ENCODE measurements at regions not wholly inside any gene's neighbourhood (a gene's known extent, or its start where the extent isn't known, plus 50 kb on each side); places are given as distances from the start of the nearest gene placed in this dataset.
"Not testable (repeated sequence)": the region's sequence is repeated elsewhere in the genome, so short reads cannot be mapped to it uniquely, and the experiment has no call there.

DNA sequence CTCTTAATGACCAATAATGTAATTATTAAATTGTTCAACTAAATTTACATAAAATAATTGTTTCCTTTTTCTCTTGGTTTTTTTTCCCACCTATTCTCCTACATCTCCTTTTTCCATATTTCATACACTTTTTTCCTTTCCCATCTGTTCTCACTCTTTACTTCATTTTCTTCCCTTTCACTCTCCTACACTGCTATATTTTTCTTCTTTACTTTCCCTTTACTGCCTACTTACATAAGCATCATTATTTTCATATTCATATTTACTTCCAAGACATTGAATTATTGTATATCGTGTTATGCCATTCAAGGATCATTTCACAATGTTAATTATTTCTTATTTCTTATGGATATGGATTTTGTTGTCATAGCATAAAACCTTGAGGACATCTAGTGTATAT, 1275.6 kb downstream of the NSUN3 start:
- no peak for DNase-seq (ENCODE audit: low read depth)
- TF ChIP-seq, protein P1, sequence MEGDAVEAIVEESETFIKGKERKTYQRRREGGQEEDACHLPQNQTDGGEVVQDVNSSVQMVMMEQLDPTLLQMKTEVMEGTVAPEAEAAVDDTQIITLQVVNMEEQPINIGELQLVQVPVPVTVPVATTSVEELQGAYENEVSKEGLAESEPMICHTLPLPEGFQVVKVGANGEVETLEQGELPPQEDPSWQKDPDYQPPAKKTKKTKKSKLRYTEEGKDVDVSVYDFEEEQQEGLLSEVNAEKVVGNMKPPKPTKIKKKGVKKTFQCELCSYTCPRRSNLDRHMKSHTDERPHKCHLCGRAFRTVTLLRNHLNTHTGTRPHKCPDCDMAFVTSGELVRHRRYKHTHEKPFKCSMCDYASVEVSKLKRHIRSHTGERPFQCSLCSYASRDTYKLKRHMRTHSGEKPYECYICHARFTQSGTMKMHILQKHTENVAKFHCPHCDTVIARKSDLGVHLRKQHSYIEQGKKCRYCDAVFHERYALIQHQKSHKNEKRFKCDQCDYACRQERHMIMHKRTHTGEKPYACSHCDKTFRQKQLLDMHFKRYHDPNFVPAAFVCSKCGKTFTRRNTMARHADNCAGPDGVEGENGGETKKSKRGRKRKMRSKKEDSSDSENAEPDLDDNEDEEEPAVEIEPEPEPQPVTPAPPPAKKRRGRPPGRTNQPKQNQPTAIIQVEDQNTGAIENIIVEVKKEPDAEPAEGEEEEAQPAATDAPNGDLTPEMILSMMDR (IDR thresholded peaks at IDR 0.05; ENCODE audit: low read depth, low read length, missing control alignments) = no peak
- in situ Hi-C loops (cut with HindIII; ENCODE audit: low sequenced_read_pairs) = no loop called here
- no peak overlapping the region for H3K4me3 ChIP-seq (ENCODE audit: low read depth, low read length)

DNA sequence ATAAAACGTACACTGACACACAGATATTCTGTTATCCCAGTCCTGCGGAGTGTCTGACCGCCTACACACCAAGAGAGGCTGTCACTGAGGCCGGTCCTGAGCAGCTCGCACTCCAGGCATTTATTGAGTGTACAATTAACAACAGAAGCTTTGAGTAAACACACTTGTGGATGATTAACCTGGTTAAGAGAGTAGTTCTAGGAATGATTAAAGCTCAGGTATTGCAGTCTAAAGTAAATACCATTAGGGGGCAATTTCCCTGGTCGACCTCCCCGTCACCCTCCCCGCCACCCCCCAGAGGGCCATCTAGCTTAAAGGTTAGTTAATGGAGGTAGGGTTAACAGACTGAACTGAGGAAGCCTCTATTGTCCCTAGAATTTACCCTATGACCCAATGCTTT, 1278.5 kb downstream of the NSUN3 start:
- no peak overlapping the region for H3K4me3 ChIP-seq (ENCODE audit: low read depth, low read length)
- in situ Hi-C loops (cut with HindIII; ENCODE audit: low sequenced_read_pairs) = no loop called here
- TF ChIP-seq, protein P1 (IDR thresholded peaks at IDR 0.05; ENCODE audit: low read depth, low read length, missing control alignments) = no peak
- no peak for DNase-seq (ENCODE audit: low read depth)

DNA sequence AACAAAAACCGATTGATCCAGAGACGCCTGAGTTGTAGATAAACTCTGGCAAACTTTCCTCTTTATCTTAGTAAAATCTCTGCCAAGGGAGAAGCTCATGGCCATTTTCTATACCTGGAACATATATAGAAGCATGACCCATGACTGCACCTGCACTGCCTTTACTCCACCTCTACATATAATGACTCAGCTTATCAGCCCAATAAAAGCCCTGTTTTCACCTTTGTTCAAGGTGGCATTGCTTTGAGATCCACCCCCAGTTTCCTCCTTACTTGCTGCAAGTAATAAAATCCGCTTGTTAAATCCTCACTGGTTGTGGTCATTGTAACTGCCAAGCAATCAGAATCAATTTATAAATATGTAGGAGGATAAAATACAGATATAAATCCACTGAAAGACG, 1280.4 kb downstream of the NSUN3 start:
- TF ChIP-seq, protein P1 (IDR thresholded peaks at IDR 0.05; ENCODE audit: low read depth, low read length, missing control alignments) = no peak
- in situ Hi-C loops (cut with HindIII; ENCODE audit: low sequenced_read_pairs) = no loop called here
- no peak for DNase-seq (ENCODE audit: low read depth)
- H3K4me3 ChIP-seq (ENCODE audit: low read depth, low read length) = no peak overlapping the region

DNA sequence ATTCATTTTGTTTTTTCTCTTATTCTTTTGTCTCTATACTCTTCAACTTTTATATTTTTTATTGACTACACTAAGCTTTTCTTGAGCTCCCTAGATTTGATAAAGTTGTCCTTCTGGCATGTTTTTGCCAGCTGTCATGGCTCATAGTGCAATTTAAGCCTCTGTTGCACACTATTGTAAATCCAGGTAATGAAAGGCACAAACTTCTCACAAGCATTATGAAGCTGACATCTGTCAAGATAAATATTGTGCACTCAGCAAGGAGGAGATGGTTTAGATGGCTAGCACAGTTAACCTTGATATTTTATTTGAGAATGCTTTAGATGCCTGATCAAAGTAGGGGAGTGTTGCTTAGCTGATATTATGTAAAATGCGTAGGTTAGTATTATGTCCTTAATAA, 1280.9 kb downstream of the NSUN3 start:
- in situ Hi-C loops (cut with HindIII; ENCODE audit: low sequenced_read_pairs) = no loop called here
- TF ChIP-seq, protein P1 (IDR thresholded peaks at IDR 0.05; ENCODE audit: low read depth, low read length, missing control alignments) = no peak
- DNase-seq (ENCODE audit: low read depth) = no peak
- no peak overlapping the region for H3K4me3 ChIP-seq (ENCODE audit: low read depth, low read length)

DNA sequence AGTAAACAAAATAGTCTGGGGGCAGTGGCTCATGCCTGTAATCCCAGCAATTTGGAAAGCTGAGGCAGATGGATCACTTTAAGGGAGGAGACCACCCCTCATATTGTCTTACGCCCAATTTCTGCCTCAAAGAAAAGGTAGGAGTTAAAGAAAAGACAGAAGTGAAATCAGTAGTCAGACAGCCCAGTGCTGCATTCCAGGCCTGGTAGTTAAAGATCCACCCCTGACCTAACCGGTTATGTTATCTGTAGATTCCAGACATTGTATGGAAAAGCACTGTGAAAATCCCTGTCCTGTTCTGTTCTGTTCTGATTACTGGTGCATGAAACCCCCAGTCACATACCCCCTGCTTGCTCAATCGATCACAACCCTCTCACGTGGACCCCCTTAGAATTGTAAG, 1285.1 kb downstream of the NSUN3 start:
- not testable (repeated sequence) for DNase-seq (ENCODE audit: low read depth)

DNA sequence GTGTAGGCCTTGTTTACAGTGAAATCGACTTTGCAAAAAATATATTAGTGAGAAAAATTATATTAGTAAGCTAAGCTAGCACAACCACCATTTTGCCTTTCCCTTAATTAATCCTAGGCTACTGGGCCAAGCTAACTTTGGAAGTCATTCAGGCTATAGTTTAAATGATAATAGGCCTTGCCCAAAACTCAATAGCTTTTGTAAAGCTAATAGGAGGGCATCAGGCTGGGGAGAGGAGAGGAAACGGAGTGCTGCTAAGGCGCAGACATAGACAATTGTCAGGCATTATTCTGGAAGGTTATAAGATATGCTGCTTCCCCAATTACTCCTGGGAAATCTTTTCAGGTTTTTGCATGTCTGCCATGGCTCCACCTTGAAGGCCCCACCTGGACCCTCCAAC, 1286.0 kb downstream of the NSUN3 start:
- no peak overlapping the region for H3K4me3 ChIP-seq (ENCODE audit: low read depth, low read length)
- TF ChIP-seq, protein P1 (IDR thresholded peaks at IDR 0.05; ENCODE audit: low read depth, low read length, missing control alignments) = no peak
- in situ Hi-C loops (cut with HindIII; ENCODE audit: low sequenced_read_pairs) = no loop called here
- no peak for DNase-seq (ENCODE audit: low read depth)

More for the DNA sequence above, 1285.1 kb downstream of the NSUN3 start:
- H3K4me3 ChIP-seq (ENCODE audit: low read depth, low read length); in situ Hi-C loops (cut with HindIII; ENCODE audit: low sequenced_read_pairs): not testable (repeated sequence)

DNA sequence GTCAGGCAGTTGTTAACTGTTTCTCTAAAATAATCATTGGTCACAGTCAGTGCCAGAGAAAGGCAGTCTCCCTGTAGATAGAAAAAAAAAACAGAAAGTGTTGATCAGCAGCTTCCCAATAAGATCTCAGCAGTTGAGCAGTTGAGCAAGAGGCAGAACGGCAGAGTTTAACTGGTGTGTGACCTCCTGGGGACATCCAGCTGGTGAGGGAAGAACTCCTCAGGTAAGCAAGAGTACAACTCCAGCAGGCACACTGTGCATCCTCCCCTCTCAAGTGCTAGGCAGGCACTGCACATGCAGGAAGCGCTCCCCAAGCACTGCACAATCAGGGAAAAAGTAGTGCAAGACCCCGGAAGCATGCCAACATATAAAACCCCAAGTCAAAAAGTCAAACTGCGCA, 1287.2 kb downstream of the NSUN3 start:
- H3K4me3 ChIP-seq (ENCODE audit: low read depth, low read length) = no peak overlapping the region
- in situ Hi-C loops (cut with HindIII; ENCODE audit: low sequenced_read_pairs) = no loop called here
- TF ChIP-seq, protein P1 (IDR thresholded peaks at IDR 0.05; ENCODE audit: low read depth, low read length, missing control alignments) = no peak
- no peak for DNase-seq (ENCODE audit: low read depth)

All from astrocyte of the cerebellum (primary cell).